Astrocyte (in vitro differentiated cells and primary cell): ENCODE measurements at regions not wholly inside any gene's neighbourhood (a gene's known extent, or its start where the extent isn't known, plus 50 kb on each side); places are given as distances from the start of the nearest gene placed in this dataset.

Source experiments
- CTCF ChIP-seq: IDR thresholded peaks from 2 replicates; pipeline ENCODE4 v1.5.1; 2011; ENCODE audit warnings: low read depth, mild to moderate bottlenecking, inconsistent platforms, low read length, moderate library complexity; ENCODE audit not compliant: insufficient read depth
- EZH2 ChIP-seq: IDR thresholded peaks from 2 replicates; pipeline ENCODE4 v1.6.1; 2012; ENCODE audit warnings: mild to moderate bottlenecking, low read length, inconsistent platforms; ENCODE audit not compliant: insufficient read depth

GRCh38 chr13:105342281-105342820 lies 1193.1 kb downstream of the EFNB2 start:
- TF ChIP-seq CTCF (no peak), EZH2 (no peak)
